GM19463 (cell line): ENCODE measurements at regions not wholly inside any gene's neighbourhood (a gene's known extent, or its start where the extent isn't known, plus 50 kb on each side); places are given as distances from the start of the nearest gene placed in this dataset.
A peak's percentile ranks its signal among the peaks of the same experiment; 100 is the strongest.

ENCODE experiments used
- ATAC-seq: cut with Tn5 transposase; IDR thresholded peaks from one replicate; pipeline ENCODE4 v1.9.1; 2021; ENCODE audit warnings: mild to moderate bottlenecking, moderate library complexity; ENCODE audit not compliant: unreplicated experiment

DNA sequence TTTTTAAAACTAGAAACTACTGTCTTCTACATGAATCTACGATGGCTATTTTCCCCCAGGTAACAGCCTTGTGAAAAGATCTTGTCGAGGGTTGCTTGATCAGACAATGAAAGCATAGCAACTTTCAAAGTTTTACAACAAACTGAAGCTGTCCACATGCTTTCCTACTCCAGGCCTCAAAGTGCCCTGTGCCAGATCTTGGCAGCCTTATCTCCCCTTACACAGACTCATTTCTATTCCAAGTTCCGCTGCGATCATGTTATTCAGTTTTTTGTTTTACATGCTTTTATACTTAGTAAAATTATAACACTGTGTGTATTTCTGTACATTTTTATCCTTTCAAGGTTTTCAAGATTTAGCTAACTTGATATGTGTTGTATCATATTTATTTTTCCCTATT is 661.7 kb upstream of the SORCS1 start:
- ATAC-seq, result no peak

DNA sequence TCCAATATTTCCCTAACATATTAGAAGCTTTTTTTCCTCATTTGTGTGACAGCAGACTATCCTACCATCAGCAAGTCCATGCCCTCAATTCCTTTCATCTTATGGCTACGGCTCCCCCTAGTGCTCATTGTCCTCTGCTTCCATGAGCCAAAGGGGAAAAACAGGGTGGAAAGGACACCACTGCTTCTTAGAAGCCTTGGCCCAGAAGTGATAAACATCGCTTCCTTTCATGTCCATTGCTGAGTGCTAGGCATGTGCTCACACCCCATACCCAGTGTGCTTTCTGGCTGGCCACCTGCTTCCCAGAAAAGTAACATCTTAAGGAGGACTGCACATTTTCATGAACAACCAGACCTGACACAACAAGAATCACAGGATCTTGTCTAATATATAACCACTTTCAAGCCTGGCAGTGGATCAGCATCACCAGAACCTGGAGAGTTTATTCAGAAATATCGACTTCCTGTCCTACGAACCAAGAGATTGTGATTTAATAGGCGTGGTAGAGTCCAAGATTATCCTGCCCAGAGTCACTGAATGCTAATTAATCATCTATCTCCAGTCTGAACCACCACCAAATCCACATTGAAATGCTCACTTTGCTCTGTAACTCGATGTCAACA is 650.5 kb upstream of the SORCS1 start:
- peak; percentile 79 for ATAC-seq

DNA sequence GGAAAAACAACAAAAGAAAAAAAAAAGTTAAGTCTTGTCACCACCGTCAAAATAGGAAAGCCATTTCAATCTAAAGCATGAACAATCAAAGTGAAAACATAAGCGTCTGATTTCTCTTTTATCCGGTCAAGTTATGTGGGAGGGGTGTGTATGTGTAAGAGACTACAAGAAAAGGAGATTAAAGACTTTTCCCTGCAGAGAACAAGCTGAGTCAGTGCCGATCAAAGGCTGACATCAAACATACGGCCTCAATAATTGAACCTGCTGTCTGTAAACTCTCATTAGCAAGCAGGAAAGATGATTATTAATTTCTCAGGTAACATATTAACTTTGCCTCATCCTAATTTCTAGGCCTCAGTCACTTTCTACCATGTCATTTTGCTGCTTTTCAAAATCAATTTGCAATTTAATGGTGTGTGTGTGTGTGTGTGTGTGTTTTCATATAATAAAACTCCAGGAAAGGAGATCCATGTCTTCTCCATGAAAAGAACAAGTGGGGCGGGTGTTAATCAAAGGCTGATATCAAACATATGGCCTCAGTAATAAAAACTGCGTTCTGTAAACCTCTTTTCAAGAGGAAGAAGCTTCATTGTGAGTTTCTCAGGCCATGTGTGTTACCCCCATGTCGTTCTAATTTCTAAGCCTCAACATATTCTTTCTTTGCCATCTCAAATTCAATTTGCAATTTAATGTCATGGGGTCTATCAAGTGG is 649.1 kb upstream of the SORCS1 start:
- no peak for ATAC-seq

DNA sequence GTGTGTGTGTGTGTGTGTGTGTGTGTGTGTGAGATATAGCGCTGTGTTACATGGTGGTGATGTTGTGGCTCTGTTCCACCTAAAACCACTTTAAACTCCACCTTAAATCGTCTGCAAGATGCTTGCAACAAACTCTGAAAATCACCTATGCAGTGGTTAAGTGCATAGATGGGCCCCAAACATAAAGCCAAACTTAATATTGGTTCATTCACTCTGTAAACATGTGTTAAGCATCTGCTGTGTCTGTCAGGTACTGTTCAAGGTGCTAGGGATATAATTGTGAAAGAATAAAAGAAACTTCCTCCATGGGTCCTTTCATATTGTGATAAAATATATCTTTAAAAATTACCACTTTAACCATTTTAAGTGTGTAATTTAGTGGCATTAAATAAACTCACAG is 645.4 kb upstream of the SORCS1 start:
- ATAC-seq, result no peak

DNA sequence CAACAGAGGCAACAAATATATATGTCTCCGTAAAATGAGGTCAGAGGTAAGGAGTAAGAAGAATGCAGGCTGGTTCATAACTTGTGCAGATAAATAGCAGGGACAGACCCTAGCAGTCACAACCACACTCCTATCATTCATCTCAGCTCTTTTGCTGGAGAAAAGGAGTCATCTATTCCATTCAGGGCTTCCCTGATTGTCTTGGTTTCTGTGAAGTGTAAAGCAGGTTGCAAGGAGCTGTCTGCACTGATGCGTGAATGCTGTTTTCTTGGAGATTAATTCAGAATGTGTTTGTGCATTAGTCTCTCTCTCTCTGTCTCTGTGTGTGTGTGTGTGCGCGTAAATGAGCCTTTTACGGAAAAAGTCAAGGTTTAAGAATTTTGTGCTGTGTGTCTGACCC is 643.3 kb upstream of the SORCS1 start:
- ATAC-seq, result no peak

DNA sequence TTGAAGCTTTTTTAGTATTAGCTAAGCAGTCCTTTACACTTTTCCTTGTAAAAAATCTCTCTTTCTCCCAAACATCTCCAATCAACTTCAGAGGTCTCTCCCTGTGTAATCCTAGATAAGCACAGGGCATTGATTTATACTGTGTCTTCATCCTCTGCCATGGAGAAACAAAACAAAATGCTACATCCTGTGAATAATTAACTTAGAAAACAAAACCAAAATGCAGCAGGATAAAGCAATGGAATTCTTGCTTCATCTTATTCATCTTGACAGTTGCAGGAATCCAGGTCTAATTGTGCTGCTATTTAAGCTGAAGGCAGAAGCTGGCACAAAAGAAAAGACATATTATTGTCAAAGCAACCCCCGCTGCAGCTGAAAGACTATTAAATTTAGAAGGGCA is 641.5 kb upstream of the SORCS1 start:
- ATAC-seq, result no peak

DNA sequence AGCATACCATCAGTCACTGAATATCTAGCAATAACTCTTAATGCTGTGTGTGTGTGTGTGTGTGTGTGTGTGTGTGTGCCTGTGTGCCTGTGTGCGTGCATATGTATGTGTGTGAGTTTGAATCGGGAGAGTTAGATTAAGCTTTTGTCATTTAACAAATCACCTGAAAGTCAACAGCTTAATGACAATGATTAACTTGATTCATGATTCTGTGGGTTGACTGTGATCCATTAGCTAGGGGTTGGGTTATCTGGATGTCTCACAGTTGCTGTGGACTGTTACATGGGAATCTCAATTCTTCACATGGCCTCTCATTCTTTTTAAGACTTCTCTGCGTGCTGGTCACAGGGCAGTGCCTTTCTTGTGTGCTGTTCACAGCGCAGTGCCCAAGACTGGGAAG is 639.0 kb upstream of the SORCS1 start:
- no peak for ATAC-seq

DNA sequence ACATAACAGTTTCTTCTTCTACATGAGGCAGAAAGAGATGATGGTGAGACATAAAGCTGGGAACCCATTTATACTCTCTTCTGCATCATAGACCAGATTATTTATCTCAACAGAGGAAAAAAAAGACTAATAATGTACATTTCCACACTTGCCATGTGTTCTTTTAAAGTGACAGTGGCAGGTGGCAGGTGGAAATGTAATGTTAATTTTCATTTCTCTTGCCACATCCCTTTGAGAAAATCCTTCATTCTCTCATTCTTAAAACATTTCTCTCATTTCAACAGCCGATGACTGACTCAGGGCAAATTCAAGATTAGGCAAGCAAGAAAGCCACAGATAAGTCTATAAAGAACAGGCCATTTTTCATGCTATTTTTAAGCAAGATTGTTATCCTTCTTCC is 635.6 kb upstream of the SORCS1 start:
- no peak for ATAC-seq

DNA sequence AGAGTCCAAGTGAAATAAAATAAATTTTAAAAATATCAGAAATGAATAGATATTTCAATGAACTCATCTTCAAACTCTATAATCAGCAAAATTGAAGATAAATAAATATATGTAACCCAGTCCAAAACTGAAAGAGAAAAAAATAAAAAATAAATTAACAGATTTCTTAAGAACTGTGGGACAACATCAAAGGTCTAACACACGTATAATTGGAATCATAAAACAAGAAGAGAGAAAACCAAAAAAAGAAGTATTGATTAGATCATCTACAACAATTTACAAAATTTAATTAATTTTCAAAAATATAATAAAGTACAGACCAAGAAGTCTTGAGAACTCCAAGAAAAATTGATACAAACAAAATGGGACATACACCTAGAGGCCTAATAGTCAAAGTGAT is 625.8 kb upstream of the SORCS1 start:
- no peak for ATAC-seq

DNA sequence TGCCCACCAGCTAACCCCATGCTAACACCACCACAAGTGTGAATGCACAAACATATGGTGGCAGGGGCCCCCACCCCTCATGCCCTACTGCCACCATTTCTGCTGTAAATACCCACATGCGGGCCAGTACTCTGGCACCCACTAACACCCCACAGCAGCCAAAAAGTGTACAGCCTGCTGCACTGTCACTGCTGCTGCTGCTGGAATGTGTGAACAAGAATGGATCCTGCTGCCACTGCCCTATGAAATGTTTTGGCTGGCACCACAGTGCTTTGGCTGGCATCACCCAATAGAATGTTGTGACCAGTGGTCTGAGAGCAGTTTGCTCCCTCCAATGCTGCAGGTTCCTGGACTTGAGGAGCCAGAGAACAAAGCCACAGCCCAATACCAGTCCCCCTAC is 606.6 kb upstream of the SORCS1 start:
- no peak for ATAC-seq

DNA sequence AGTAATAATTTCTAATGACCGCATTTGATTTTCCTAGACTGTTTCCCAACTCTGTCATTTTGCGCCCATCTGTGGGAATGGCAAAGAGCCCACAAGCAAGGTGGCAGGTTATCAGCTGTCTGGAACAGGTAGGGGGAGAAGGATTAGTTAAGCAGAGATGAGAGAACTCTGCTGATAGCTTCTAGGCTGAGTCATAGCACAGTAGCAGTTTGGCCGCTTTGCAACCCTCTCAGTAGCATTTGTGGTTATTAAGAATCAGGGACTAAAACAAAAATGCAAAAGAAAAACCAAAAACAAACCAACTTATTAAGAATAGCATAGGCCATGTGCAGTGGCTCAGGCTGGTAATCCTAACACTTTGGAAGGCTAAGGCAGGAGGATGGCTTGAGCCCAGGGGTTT is 602.7 kb upstream of the SORCS1 start:
- no peak for ATAC-seq

DNA sequence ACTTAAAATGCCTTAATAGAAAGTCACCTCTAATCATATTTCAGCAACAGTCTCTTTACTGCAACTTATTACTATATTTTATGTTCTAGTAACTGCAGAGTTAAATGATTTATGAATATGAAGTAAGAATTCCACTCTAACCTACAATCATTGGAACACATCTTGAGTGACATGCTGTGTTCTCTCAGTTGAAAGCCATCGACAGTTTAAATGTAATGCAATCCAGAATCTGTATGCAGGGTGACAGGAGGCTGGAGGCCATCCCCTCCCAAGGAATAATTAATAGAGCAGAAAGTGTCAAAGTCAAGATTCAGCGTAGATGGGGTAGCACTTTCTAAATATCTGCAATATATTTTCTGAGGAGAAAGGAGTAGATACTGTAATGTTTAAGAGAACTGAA is 590.3 kb upstream of the SORCS1 start:
- ATAC-seq, result no peak

DNA sequence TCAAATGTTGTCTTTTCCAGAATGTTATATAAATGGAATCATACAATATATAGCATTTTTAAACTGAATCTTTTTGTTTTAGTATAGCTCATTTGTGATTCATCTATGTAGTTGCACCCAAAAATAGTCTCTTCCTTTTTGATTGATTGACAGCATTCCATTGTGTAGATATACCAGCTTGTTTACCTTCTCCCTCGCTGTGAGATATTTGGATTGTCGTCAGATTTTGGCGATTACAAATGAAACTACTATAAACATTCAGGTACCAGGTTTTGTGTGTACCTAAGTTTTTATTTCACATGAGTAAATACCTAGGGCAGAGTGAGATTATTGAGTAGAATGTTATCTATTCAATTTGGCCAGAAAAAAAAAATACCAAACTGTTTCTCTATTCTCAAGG is 584.7 kb upstream of the SORCS1 start:
- ATAC-seq, result no peak

DNA sequence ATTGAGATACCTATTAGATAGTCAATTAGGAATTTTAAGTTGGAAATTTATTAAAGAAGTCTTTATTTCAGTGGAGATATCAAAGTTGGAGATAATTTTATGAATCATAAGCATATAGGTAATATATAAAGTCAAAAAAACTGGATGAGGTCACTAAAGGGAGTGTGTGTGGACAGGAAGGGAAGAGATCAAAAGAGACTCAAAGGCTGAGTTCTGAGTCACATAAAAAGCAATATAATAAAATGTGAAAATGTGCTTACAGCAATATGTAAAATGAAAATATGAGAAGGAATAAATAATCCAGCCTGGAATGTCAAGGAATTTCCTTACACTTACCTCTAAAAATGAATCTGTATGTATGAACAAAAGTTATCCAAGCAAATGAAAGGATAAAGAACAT is 583.3 kb upstream of the SORCS1 start:
- no peak for ATAC-seq

DNA sequence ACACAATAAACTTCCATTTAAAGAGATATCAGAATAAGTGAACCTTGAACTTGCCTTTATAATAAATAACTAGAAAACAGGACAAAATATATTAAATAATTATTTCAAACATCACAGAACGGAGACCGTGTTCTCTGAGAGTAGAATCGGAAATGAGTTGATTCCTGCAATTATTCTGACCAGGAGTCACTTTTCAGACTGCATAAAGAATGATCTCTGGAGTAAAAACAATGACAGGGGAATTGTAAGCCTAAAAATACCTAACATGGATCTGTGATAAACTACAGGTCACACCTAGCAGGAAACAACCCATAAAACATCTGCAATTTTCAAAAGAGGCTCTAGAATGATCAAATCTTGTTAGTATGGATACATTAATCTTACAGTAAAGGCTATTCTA is 577.5 kb upstream of the SORCS1 start:
- no peak for ATAC-seq

DNA sequence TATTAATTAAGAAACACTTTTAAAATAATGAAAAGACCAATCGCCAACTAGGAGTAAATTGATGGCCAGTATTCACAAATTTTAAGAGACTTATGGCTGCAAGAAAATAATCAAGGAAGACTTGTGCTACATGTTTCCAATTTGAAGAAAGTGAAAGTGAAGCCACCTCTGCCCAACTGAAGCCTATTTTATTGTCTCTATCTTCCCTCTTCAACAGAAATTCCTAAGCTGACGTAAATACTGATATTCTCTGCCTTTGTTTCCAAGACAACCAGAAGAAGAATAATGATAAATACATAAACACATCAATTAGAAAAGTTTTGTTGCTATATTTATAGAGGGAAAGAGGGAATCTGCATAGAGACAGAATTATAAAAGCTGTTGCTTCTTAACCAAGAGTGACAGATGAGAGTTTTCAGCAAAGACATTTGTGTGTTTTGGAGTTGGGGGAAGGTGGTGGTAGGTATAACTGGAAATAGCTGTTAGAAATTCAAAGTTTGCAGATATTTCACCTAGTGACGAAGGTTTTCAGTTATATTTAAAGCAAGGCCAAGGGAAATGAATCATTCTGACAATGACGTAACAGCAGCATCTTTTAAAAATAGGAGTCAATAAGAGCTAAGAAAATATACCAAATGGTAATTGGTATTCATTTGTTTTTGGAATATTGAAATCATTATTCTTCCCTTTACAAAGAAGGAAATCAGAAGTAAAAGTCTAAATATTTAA is 576.6 kb upstream of the SORCS1 start:
- no peak for ATAC-seq

DNA sequence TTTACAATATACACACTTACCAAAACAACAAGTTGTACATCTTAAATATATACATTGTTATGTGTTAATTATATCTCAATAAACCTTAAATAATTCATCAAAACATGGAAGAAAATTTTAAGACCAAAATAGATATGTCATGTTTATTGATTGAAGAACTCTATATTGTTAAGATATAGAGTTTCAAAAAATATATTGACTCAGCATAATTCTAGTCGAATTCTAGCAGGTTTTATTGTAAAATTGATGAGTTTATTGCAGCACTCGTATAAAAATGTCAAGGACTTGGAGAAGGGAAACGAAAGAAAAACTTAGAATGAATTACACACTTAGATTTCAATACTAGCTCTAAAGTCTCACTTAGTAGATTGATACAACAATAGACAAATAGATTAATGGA is 575.4 kb upstream of the SORCS1 start:
- no peak for ATAC-seq

DNA sequence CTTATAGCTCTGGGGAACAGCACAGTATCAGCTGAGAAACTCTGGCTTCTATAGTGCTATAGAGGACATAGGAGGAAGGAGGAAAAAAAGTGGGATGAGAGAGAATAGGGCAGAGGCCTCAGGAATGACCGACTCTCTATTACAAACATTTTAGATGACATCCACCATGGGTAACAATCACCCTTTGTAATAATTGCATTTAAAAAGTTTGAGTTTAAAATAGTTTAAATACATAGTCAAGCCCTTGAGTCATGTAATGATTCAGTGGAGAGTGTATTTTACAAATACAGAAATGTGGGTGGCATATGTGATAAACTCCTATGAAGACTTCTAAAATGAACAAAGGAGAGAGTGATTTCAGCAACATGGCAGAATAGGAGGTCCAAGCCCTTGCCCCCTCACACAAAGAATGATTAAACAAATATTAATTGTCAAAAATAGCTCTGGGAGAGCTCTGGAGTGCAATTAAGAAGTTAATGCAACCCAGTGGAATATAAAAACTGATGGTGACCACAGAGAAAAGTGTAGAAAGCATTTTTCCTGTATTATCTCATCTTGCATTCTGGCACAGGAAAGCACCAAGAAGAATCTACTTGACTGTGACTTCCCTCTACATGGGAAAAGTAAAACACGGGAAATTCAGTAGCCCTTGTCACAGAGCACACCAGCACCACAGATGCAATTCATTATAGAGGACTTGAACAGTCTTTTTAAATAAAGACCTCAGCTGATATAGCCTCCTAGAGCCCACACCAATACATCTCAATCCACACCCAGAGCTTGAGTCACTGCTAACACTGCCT is 569.0 kb upstream of the SORCS1 start:
- ATAC-seq, result no peak

DNA sequence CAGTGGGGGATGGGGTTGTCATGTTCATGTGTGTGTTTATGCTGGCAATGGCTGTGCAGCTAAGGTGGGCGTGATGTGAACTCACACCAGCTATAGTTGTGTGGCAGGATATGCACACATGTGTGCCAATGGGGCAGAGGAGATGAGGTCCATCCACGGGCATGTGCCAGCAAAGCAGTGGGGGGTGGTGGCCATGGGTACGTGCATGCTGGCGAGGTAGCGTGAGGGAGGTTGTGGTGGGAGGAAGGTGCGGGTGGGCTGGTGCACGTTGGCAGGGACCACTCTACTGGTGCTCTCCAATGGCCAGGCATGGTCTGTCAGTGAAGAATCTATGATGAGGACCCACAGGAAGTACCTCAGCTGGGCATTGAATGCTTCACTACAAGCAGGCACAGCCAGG is 567.5 kb upstream of the SORCS1 start:
- no peak for ATAC-seq

DNA sequence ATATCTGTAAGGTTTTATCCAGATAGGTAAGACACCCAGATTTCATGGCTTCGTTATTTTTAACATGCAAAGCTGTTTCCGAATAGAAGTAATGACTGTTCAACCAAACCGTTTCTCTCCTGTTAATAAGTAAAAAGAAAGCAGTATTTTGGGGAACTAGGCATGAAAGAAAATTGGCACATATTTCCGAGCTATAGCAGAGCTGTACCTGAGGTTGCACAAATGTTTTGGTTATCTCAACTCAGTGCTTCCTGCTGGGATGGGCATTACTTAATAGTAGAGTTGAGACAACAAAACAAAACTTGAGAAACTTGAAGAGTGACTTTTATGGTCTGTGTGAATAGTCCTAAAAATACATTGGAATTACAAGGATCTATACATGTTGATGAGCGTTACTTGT is 564.3 kb upstream of the SORCS1 start:
- peak; percentile 87 for ATAC-seq

DNA sequence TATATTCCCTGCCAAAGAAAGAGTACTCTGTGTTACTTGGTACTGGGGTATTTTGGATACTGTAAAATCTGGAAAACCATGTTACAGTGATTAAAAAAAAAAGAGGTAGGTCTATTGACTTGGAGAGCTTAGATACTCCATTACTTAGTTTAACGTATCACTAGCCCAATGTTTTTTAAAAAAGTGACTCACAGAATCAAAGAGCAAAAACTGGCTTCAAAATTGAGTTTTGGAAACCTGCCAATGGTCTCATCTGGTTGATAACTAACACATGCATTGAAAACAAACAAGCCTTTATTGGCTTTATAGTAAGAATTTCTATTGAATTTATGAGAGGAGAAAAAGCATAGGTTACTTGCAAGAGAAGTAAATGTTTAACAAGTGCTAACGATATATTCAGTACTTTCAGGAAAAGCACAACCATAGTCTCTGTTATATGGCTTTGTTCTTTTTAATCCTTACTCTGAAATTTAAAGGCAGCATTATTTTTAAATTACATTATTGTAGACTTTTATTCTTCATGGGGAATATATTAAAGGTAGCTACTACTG is 563.3 kb upstream of the SORCS1 start:
- ATAC-seq, result no peak
